WTC11 (cell line): ENCODE measurements at regions not wholly inside any gene's neighbourhood (a gene's known extent, or its start where the extent isn't known, plus 50 kb on each side); places are given as distances from the start of the nearest gene placed in this dataset.

Experiments
- CREB1 ChIP-seq: sonication (generic); formaldehyde crosslinking; IDR thresholded peaks from 2 replicates; pipeline ENCODE4 v1.8.0; 2023; ENCODE audit warnings: mild to moderate bottlenecking, missing genetic modification reagents
- CTCF ChIP-seq: fragments of 200-600 bp; IDR thresholded peaks from 2 replicates; pipeline ENCODE4 v1.8.0; 2022; ENCODE audit warnings: antibody characterized with exemption

GRCh38 chr7:137151041-137151689 is 192.4 kb downstream of the PTN start:
- TF ChIP-seq CTCF (no peak), CREB1 (no peak)
